Stomach (tissue), 4 donors: ENCODE measurements at regions not wholly inside any gene's neighbourhood (a gene's known extent, or its start where the extent isn't known, plus 50 kb on each side); places are given as distances from the start of the nearest gene placed in this dataset.

Source experiments
- CTCF ChIP-seq, 7 experiments: fragments of 450-650 bp in 4 of 7; fragments of 200-600 bp in 3 of 7; sonication (generic) in 3 of 7; IDR thresholded peaks; one replicate each; pipeline ENCODE4 v1.5.1; 2016 to 2019; ENCODE audit warnings: antibody characterized with exemption in 7 of 7, control low read depth in 2 of 7, mild to moderate bottlenecking in 1 of 7
- EP300 ChIP-seq: sonication (generic); formaldehyde crosslinking; IDR thresholded peaks from one replicate; pipeline ENCODE4 v1.6.1; 2017; ENCODE audit warnings: antibody characterized with exemption
- POLR2A ChIP-seq, 4 donors: fragments of 450-650 bp; IDR thresholded peaks; one replicate each; pipeline ENCODE4 v1.6.1; 2016; ENCODE audit warnings: antibody characterized with exemption in 4 of 4, control low read depth in 2 of 4, mild to moderate bottlenecking in 1 of 4, moderate library complexity in 1 of 4
- POLR2AphosphoS5 ChIP-seq, 3 donors: sonication (generic); formaldehyde crosslinking; IDR thresholded peaks; one replicate each; pipeline ENCODE4 v1.6.1; 2016; ENCODE audit warnings: antibody characterized with exemption in 3 of 3

GRCh38 chr12:29081101-29081500 is 68.0 kb upstream of the FAR2 start:
- TF ChIP-seq CTCF (IDR thresholded peaks at IDR 0.05): no peak
- TF ChIP-seq EP300: no peak
- no peak for TF ChIP-seq POLR2A (IDR thresholded peaks at IDR 0.05)
- no peak for TF ChIP-seq POLR2AphosphoS5 (IDR thresholded peaks at IDR 0.05)
